ENCODE measurements at regions not wholly inside any gene's neighbourhood (a gene's known extent, or its start where the extent isn't known, plus 50 kb on each side); places are given as distances from the start of the nearest gene placed in this dataset.

GRCh38 chr22:47672526-47672925 is 910.1 kb downstream of the TBC1D22A start:
- DNase-seq (no peak), ATAC-seq (ENCODE audit: low read depth) (no peak)
- Histone ChIP-seq H3K56ac (ENCODE audit: extremely low read depth, insufficient read depth, low read length) (no peak overlapping the region), H3K79me1 (ENCODE audit: low read depth in 1 of 2, low read length in 2 of 2) (no peaks in the 10 kb centered on the region), H3K9me3 (ENCODE audit: control insufficient read depth, insufficient read depth, low read length) (peaks cover 43% of the 10 kb centered on the region), H4K91ac (ENCODE audit: insufficient read depth, low read depth, low read length) (no peak overlapping the region), H2AFZ (replicated peaks; ENCODE audit: low read length, poor library complexity) (no peak overlapping the region), H3K23ac (ENCODE audit: low read depth, low read length) (no peak overlapping the region), H4K20me1 (ENCODE audit: insufficient read depth, low read length) (no peaks in the 10 kb centered on the region), H3K27me3 (ENCODE audit: control insufficient read depth, insufficient read depth, low read length) (no peaks in the 10 kb centered on the region), H3K4me2 (ENCODE audit: low read depth, low read length) (no peak overlapping the region), H3K27ac (ENCODE audit: insufficient read depth, low read length) (no peak overlapping the region), H3K4me3 (ENCODE audit: insufficient read depth, low read depth, low read length) (no peak overlapping the region), H3K36me3 (ENCODE audit: control insufficient read depth, insufficient read depth, low read length) (no peaks in the 10 kb centered on the region), H3K14ac (replicated peaks; ENCODE audit: low read depth, low read length) (no peak overlapping the region), H2BK15ac (ENCODE audit: low read depth, low read length) (no peak overlapping the region), H2BK5ac (ENCODE audit: low read depth, low read length, poor library complexity, severe bottlenecking) (no peak overlapping the region), H3K18ac (ENCODE audit: low read depth, low read length) (no peak overlapping the region), H4K8ac (ENCODE audit: low read depth in 2 of 2, low read length in 2 of 2) (no peak overlapping the region), H4K5ac (ENCODE audit: low read depth, low read length) (no peak overlapping the region), H3K9ac (ENCODE audit: low read depth, low read length) (no peak overlapping the region), H2AK9ac (replicated peaks; ENCODE audit: low read depth, low read length, poor library complexity) (no peak overlapping the region), H2BK120ac (ENCODE audit: low read depth, low read length) (no peak overlapping the region), H2AK5ac (ENCODE audit: low read depth, low read length) (no peak overlapping the region), H3K9me1 (ENCODE audit: insufficient read depth, low read length) (no peaks in the 10 kb centered on the region), H3K4ac (ENCODE audit: low read depth, low read length) (no peak overlapping the region), H3K4me1 (ENCODE audit: control insufficient read depth, insufficient read depth, low read length) (no peaks in the 10 kb centered on the region), H2BK20ac (ENCODE audit: low read depth, low read length) (no peak overlapping the region)
- TF ChIP-seq POLR2A (IDR thresholded peaks at IDR 0.05; ENCODE audit: low read depth, low read length) (no peak), CHD1 (IDR thresholded peaks at IDR 0.05; ENCODE audit: low read depth, low read length) (no peak), SMC3 (IDR thresholded peaks at IDR 0.05; ENCODE audit: low read depth, low read length) (no peak), FOS (IDR thresholded peaks at IDR 0.05; ENCODE audit: low read depth, low read length) (no peak), RCOR1 (IDR thresholded peaks at IDR 0.05; ENCODE audit: insufficient replicate concordance, low read length) (no peak), NFE2L2 (IDR thresholded peaks at IDR 0.05; ENCODE audit: low read depth, low read length) (no peak), RFX5 (IDR thresholded peaks at IDR 0.05; ENCODE audit: low read depth, low read length) (no peak)
- TF ChIP-seq, protein P1, sequence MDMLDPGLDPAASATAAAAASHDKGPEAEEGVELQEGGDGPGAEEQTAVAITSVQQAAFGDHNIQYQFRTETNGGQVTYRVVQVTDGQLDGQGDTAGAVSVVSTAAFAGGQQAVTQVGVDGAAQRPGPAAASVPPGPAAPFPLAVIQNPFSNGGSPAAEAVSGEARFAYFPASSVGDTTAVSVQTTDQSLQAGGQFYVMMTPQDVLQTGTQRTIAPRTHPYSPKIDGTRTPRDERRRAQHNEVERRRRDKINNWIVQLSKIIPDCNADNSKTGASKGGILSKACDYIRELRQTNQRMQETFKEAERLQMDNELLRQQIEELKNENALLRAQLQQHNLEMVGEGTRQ (IDR thresholded peaks at IDR 0.05; ENCODE audit: low read depth, low read length) = no peak
- in situ Hi-C loops (cut with MboI; ENCODE audit: low sequenced_read_pairs) (no loop called here), intact Hi-C loops (cut with micrococcal nuclease) (no loop called here), dilution Hi-C loops (cut with HindIII; ENCODE audit: low sequenced_read_pairs, unreplicated experiment) (no loop called here)
- ChIA-PET POLR2A (ENCODE audit: unreplicated experiment) (no interaction called here), CTCF (no interaction called here)
- BruUV-seq (replicated peaks) = no TSS peak
- 63% methylated on average over 3 of the region's 9 CpGs; no CpG with 5 or more reads in 1 of the 2 experiments for WGBS, 2 experiments (ENCODE audit: extremely low coverage in 2 of 2, insufficient read length in 1 of 2)

All from IMR-90 (cell line).